ENCODE measurements at regions not wholly inside any gene's neighbourhood (a gene's known extent, or its start where the extent isn't known, plus 50 kb on each side); places are given as distances from the start of the nearest gene placed in this dataset.

- no peak overlapping the region for H3K27ac Mint-ChIP-seq (ENCODE audit: unreplicated experiment)
- POLR2A ChIA-PET = interaction anchor here (1.5 kb wide), 1 partner anchor 119 kb away, joined by 4 read pairs; no protein-coding TSS in a partner anchor
- H3K9me3 Mint-ChIP-seq (ENCODE audit: unreplicated experiment) = no peaks in the 10 kb centered on the region
- no peaks in the 10 kb centered on the region for H3K36me3 ChIP-seq (ENCODE audit: control insufficient read depth, insufficient read depth, low read length)
- H3K4me1 ChIP-seq = no peaks in the 10 kb centered on the region
- no peak overlapping the region for H3K4me3 Mint-ChIP-seq (ENCODE audit: unreplicated experiment)
- no peak overlapping the region for H3K4me3 ChIP-seq (ENCODE audit: low read depth, low read length)
- TF ChIP-seq, protein P1, sequence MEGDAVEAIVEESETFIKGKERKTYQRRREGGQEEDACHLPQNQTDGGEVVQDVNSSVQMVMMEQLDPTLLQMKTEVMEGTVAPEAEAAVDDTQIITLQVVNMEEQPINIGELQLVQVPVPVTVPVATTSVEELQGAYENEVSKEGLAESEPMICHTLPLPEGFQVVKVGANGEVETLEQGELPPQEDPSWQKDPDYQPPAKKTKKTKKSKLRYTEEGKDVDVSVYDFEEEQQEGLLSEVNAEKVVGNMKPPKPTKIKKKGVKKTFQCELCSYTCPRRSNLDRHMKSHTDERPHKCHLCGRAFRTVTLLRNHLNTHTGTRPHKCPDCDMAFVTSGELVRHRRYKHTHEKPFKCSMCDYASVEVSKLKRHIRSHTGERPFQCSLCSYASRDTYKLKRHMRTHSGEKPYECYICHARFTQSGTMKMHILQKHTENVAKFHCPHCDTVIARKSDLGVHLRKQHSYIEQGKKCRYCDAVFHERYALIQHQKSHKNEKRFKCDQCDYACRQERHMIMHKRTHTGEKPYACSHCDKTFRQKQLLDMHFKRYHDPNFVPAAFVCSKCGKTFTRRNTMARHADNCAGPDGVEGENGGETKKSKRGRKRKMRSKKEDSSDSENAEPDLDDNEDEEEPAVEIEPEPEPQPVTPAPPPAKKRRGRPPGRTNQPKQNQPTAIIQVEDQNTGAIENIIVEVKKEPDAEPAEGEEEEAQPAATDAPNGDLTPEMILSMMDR (IDR thresholded peaks at IDR 0.05; ENCODE audit: insufficient read depth in 1 of 2, low read depth in 1 of 2, low read length in 1 of 2, severe bottlenecking in 1 of 2, unreplicated experiment in 1 of 2) = no peak
- no peaks in the 10 kb centered on the region for H3K27me3 ChIP-seq (replicated peaks; ENCODE audit: control insufficient read depth, insufficient read depth, low read length)
- intact Hi-C loops (cut with micrococcal nuclease; ENCODE audit: unreplicated experiment) = no loop called here
- no peaks in the 10 kb centered on the region for H3K9me3 ChIP-seq
- no peak for DNase-seq
- no peaks in the 10 kb centered on the region for H3K27me3 Mint-ChIP-seq (ENCODE audit: insufficient read depth, unreplicated experiment)
- CTCF ChIA-PET = interaction anchor here (1.0 to 1.3 kb wide), 3 partner anchors 16 to 80 kb away, joined by 4 to 7 read pairs (median 4); no protein-coding TSS in a partner anchor
- no peaks in the 10 kb centered on the region for H3K4me1 Mint-ChIP-seq (ENCODE audit: low read depth, unreplicated experiment)
- H3K36me3 Mint-ChIP-seq (ENCODE audit: insufficient read depth, unreplicated experiment) = no peaks in the 10 kb centered on the region
- BruUV-seq (replicated peaks) = no TSS peak
Observed at GRCh38 chrX:47313056-47313455, 57.3 kb upstream of the ZNF157 start.

- no peaks in the 10 kb centered on the region for H3K9me3 Mint-ChIP-seq (ENCODE audit: unreplicated experiment)
- Histone ChIP-seq H3K9me3 (no peaks in the 10 kb centered on the region), H3K4me3 (ENCODE audit: low read depth, low read length) (no peak overlapping the region), H3K36me3 (ENCODE audit: control insufficient read depth, insufficient read depth, low read length) (no peaks in the 10 kb centered on the region), H3K4me1 (no peaks in the 10 kb centered on the region), H3K27me3 (replicated peaks; ENCODE audit: control insufficient read depth, insufficient read depth, low read length) (no peaks in the 10 kb centered on the region)
- no peaks in the 10 kb centered on the region for H3K4me1 Mint-ChIP-seq (ENCODE audit: low read depth, unreplicated experiment)
- TF ChIP-seq, protein P1 (IDR thresholded peaks at IDR 0.05; ENCODE audit: insufficient read depth in 1 of 2, low read depth in 1 of 2, low read length in 1 of 2, severe bottlenecking in 1 of 2, unreplicated experiment in 1 of 2) = no peak
- CTCF ChIA-PET = no interaction called here
- no peak overlapping the region for H3K27ac Mint-ChIP-seq (ENCODE audit: unreplicated experiment)
- BruUV-seq (replicated peaks) = no TSS peak
- no peaks in the 10 kb centered on the region for H3K27me3 Mint-ChIP-seq (ENCODE audit: insufficient read depth, unreplicated experiment)
- intact Hi-C loops (cut with micrococcal nuclease; ENCODE audit: unreplicated experiment) = no loop called here
- POLR2A ChIA-PET = no interaction called here
- no peak for DNase-seq
- no peak overlapping the region for H3K4me3 Mint-ChIP-seq (ENCODE audit: unreplicated experiment)
- H3K36me3 Mint-ChIP-seq (ENCODE audit: insufficient read depth, unreplicated experiment) = no peaks in the 10 kb centered on the region
Observed at GRCh38 chrX:47316276-47317025, 53.9 kb upstream of the ZNF157 start.

Measured in Caco-2 (cell line).